ENCODE measurements at regions not wholly inside any gene's neighbourhood (a gene's known extent, or its start where the extent isn't known, plus 50 kb on each side); places are given as distances from the start of the nearest gene placed in this dataset.
"Not testable (repeated sequence)": the region's sequence is repeated elsewhere in the genome, so short reads cannot be mapped to it uniquely, and the experiment has no call there.

DNA sequence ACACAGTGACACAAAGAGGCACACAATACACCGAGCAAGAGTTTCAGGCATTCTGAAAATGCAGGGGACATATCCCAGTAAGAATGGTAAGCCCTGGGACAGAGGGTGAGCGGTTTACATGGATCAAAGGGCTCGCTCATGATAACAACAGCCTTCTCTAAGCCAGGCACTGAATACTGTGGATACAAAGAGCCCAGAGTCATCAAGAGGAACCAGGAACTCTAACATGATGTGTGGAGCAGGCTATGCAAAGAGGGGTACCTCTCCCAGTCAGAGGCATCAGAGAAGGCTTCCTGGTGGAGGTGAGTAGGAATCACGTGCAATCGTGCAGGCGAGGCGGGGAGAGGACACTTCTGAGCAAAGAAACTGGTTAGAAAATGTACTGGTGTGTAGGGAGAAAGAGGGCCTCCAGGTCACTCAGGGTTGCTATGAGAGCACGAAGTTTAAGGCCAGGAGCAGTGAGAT lies 76.9 kb upstream of the EEA1 start:
- Histone ChIP-seq H3K4me3 (no peak overlapping the region), H3K27ac (no peak overlapping the region)
- TF ChIP-seq, protein P1, sequence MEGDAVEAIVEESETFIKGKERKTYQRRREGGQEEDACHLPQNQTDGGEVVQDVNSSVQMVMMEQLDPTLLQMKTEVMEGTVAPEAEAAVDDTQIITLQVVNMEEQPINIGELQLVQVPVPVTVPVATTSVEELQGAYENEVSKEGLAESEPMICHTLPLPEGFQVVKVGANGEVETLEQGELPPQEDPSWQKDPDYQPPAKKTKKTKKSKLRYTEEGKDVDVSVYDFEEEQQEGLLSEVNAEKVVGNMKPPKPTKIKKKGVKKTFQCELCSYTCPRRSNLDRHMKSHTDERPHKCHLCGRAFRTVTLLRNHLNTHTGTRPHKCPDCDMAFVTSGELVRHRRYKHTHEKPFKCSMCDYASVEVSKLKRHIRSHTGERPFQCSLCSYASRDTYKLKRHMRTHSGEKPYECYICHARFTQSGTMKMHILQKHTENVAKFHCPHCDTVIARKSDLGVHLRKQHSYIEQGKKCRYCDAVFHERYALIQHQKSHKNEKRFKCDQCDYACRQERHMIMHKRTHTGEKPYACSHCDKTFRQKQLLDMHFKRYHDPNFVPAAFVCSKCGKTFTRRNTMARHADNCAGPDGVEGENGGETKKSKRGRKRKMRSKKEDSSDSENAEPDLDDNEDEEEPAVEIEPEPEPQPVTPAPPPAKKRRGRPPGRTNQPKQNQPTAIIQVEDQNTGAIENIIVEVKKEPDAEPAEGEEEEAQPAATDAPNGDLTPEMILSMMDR (IDR thresholded peaks at IDR 0.05): no peak
- DNase-seq (ENCODE audit: low spot score): no peak

DNA sequence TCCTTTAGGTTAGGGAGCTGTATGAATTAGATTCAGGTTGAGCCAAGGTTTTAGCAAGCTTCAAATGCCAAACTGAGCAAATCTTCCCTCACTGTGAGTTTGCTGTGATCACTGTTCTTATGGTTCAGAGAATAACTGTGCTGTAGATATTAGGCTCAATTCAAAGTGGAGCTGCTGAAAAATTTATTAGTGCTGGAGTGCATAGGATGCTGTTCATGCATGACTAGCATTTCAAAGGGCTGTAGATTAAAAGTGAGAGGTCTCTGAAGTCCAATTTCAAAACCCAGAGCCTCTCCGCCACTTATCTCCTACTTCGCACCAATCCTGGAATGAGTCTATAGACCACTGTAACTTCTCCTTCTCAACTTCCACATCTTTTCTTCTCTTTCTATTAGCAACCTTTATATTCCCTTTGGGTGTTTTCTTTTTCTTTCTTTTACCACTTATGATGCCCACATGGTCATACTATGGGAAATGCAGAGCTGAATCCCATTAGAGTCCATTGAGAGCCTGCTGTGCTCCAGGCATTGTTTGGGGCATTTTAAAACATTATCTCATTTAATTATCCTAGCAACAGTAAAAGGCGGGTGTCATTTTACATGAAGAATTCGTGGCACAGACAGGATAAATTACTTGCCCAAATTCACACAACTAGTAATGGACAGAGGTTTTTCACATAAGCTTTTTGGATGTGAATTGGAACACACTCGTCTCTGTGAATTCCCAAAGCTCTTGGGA lies 77.5 kb upstream of the EEA1 start:
- no peak overlapping the region for H3K4me3 ChIP-seq
- no peak for DNase-seq (ENCODE audit: low spot score)
- TF ChIP-seq, protein P1 (IDR thresholded peaks at IDR 0.05): no peak
- H3K27ac ChIP-seq: no peak overlapping the region

DNA sequence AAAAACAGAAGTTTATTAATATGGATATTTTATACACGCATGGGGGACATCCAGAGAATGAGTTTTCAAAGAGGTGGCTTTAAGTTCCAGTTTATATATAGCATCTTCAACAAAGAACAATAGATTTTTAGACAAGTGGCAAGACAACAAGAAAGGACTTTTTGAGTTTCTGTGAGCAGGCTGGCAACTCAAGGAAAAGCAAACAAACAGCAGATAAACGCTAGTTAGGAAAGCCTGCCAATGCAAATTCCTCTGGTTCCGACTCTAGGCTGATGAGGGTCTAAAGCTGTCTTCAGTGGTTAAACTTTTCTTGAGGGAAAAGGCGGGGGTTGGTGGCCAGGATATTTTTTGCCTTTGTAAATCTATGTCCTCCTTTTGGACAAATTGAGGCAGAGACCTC lies 78.4 kb upstream of the EEA1 start:
- H3K4me3 ChIP-seq: no peak overlapping the region
- no peak for DNase-seq (ENCODE audit: low spot score)
- no peak overlapping the region for H3K27ac ChIP-seq
- TF ChIP-seq, protein P1 (IDR thresholded peaks at IDR 0.05): no peak

DNA sequence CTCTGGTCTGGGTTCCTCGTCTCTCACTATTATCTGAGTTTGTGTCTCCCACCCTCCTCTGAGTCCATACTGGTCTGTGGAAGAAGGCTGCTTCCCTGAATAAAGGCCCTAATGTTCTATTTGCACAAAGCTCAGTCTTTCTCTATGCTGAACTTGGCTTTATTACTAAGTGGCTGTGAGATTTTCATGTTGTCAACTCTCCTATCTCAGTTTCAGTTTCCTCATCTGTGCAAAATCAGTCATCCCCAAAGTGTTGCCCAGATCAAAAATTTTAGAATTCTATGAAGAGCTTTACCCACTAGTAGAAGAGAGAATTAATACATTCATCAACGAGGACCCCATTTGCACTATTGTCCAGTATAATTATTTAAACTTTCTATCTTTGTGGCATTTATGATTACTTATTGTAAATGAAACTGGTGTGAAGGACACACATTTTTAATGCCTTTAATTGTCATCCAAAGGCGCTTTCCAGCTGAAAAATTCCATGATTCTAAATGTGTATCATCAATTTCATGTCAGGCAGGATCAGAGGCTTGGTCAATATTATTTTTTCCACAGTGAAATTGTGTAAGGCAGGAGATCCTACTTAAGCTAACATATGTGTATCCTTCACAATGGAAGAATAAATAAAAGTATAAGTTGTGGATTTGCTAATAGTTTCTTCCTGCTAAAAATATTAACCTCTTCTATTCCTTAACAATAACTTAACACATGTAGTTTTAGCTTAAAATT lies 79.1 kb upstream of the EEA1 start:
- no peak for DNase-seq (ENCODE audit: low spot score)
- TF ChIP-seq, protein P1 (IDR thresholded peaks at IDR 0.05): no peak
- H3K4me3 ChIP-seq: no peak overlapping the region
- no peak overlapping the region for H3K27ac ChIP-seq

DNA sequence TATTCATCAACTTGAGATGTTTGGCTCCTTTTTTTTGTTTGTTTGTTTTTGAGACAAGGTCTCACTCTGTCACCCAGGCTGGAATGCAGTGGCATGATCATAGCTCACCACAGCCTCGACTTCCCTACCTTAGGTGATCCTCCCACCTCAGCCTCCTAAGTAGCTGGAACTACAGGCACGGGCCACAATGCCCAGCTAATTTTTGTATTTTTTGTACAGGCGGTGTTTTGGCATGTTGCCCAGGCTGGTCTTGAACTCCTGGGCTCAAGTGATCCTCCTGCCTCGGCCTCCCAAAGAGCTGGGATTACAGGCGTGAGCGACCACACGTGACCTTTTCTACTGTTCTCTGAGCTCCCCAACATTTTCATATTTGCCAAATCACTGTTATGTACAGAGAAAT lies 79.8 kb upstream of the EEA1 start:
- H3K27ac ChIP-seq; DNase-seq (ENCODE audit: low spot score); H3K4me3 ChIP-seq: not testable (repeated sequence)

DNA sequence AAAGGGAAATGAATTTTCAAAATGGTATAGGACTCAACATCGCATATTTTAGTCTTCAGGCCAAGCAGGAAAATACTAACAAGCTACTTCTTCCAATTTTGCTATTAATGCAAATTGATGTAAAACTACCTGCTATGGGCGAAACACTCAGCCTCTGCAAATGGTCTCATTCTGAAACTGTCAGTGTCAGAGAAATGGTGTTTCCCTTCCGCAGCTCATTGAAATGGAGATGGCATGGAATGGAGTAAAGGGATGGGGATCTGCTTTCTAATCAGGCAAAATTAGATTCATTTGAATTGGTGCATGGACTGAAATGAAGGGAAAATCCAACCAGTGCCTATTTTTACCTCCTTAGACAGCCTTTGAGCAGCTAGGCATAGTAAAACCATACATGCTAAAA lies 80.4 kb upstream of the EEA1 start:
- TF ChIP-seq, protein P1 (IDR thresholded peaks at IDR 0.05): no peak
- Histone ChIP-seq H3K4me3 (no peak overlapping the region), H3K27ac (no peak overlapping the region)
- no peak for DNase-seq (ENCODE audit: low spot score)

DNA sequence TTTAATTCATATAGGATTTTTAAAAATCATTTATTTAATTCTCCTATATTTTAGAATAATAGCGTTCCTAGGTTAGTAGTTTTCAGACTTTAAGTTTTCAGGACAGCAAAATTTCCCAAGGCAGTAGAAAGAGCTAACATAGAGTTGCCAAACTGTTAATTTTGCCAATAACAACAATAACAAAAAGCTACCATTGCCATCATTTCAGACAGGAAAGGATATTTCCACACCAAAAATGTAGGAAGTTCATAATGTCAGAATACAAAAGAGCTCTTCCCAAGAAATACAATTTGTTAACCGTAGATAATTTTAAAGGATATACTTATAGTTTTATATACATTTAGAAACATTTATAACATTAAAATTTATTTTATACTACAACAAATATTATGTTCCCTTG lies 81.4 kb upstream of the EEA1 start:
- H3K27ac ChIP-seq: no peak overlapping the region
- no peak overlapping the region for H3K4me3 ChIP-seq
- TF ChIP-seq, protein P1 (IDR thresholded peaks at IDR 0.05): no peak
- DNase-seq (ENCODE audit: low spot score): no peak
